Loucy (cell line): ENCODE measurements at regions not wholly inside any gene's neighbourhood (a gene's known extent, or its start where the extent isn't known, plus 50 kb on each side); places are given as distances from the start of the nearest gene placed in this dataset.

Experiments
- EZH2phosphoT487 ChIP-seq: fragments of 200-600 bp; IDR thresholded peaks from 2 replicates; pipeline ENCODE4 v1.6.1; 2018; ENCODE audit warnings: antibody characterized with exemption, mild to moderate bottlenecking, moderate library complexity, borderline replicate concordance
- TF ChIP-seq, protein P1 (sequence below): fragments of 200-600 bp; sonication (generic); conservative IDR thresholded peaks from 2 replicates; pipeline ENCODE4 v1.5.1; 2014; ENCODE audit warnings: mild to moderate bottlenecking, antibody characterized with exemption, low read length

GRCh38 chr18:39711701-39712100 is 2146.1 kb upstream of the CELF4 start:
- TF ChIP-seq, protein P1, sequence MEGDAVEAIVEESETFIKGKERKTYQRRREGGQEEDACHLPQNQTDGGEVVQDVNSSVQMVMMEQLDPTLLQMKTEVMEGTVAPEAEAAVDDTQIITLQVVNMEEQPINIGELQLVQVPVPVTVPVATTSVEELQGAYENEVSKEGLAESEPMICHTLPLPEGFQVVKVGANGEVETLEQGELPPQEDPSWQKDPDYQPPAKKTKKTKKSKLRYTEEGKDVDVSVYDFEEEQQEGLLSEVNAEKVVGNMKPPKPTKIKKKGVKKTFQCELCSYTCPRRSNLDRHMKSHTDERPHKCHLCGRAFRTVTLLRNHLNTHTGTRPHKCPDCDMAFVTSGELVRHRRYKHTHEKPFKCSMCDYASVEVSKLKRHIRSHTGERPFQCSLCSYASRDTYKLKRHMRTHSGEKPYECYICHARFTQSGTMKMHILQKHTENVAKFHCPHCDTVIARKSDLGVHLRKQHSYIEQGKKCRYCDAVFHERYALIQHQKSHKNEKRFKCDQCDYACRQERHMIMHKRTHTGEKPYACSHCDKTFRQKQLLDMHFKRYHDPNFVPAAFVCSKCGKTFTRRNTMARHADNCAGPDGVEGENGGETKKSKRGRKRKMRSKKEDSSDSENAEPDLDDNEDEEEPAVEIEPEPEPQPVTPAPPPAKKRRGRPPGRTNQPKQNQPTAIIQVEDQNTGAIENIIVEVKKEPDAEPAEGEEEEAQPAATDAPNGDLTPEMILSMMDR: no peak
- no peak for TF ChIP-seq EZH2phosphoT487
